Trophoblast cell (in vitro differentiated cells and primary cell): ENCODE measurements at regions not wholly inside any gene's neighbourhood (a gene's known extent, or its start where the extent isn't known, plus 50 kb on each side); places are given as distances from the start of the nearest gene placed in this dataset.

Experiments used
- DNase-seq, 2 donors: peaks; one replicate each; pipeline ENCODE4 v3.0.0-alpha.2; 2016
- H2AFZ ChIP-seq: 2 replicates; pipeline ENCODE4 v1.6.1; 2013; ENCODE audit warnings: low read length, moderate library complexity, mild to moderate bottlenecking; ENCODE audit not compliant: insufficient read depth, poor library complexity
- H2AK5ac ChIP-seq: 2 replicates; pipeline ENCODE4 v1.6.1; 2013; ENCODE audit warnings: mild to moderate bottlenecking, low read length
- H2BK120ac ChIP-seq: 2 replicates; pipeline ENCODE4 v1.6.1; 2013; ENCODE audit warnings: low read length, mild to moderate bottlenecking, moderate library complexity; ENCODE audit not compliant: insufficient read depth, poor library complexity
- H2BK12ac ChIP-seq: 2 replicates; pipeline ENCODE4 v1.6.1; 2013; ENCODE audit warnings: mild to moderate bottlenecking, low read length, moderate library complexity
- H2BK5ac ChIP-seq: 2 replicates; pipeline ENCODE4 v1.6.1; 2013; ENCODE audit warnings: low read length, low read depth, moderate library complexity, mild to moderate bottlenecking; ENCODE audit not compliant: poor library complexity
- H3K14ac ChIP-seq: 2 replicates; pipeline ENCODE4 v1.6.1; 2013; ENCODE audit warnings: mild to moderate bottlenecking, low read length
- H3K18ac ChIP-seq: 2 replicates; pipeline ENCODE4 v1.6.1; 2013; ENCODE audit warnings: mild to moderate bottlenecking, low read length
- H3K23ac ChIP-seq: 2 replicates; pipeline ENCODE4 v1.6.1; 2013; ENCODE audit warnings: low read length
- H3K27ac ChIP-seq: 2 replicates; pipeline ENCODE4 v1.5.1; 2013; ENCODE audit warnings: low read depth, mild to moderate bottlenecking, inconsistent platforms, low read length, moderate library complexity
- H3K27me3 ChIP-seq: 2 replicates; pipeline ENCODE4 v1.6.1; 2013; ENCODE audit warnings: inconsistent platforms, mild to moderate bottlenecking, low read length, moderate library complexity; ENCODE audit not compliant: insufficient read depth
- H3K36me3 ChIP-seq, 2 experiments: 1 replicate in 1 of 2; 2 replicates in 1 of 2; pipeline ENCODE4 v1.6.1; 2013; ENCODE audit warnings: low read length in 2 of 2, mild to moderate bottlenecking in 2 of 2, moderate library complexity in 1 of 2; ENCODE audit not compliant: insufficient read depth in 2 of 2, control insufficient read depth in 1 of 2
- H3K4ac ChIP-seq: 2 replicates; pipeline ENCODE4 v1.6.1; 2013; ENCODE audit warnings: low read depth, mild to moderate bottlenecking, low read length, moderate library complexity
- H3K4me1 ChIP-seq, 2 experiments: 1 replicate in 1 of 2; 2 replicates in 1 of 2; pipeline ENCODE4 v1.6.1; 2013; ENCODE audit warnings: low read length in 2 of 2, mild to moderate bottlenecking in 2 of 2, moderate library complexity in 1 of 2; ENCODE audit not compliant: insufficient read depth in 2 of 2, control insufficient read depth in 1 of 2
- H3K4me2 ChIP-seq: 2 replicates; pipeline ENCODE4 v1.6.1; 2013; ENCODE audit warnings: inconsistent platforms, mild to moderate bottlenecking, low read length, moderate library complexity
- H3K4me3 ChIP-seq: 2 replicates; pipeline ENCODE4 v1.5.1; 2013; ENCODE audit warnings: mild to moderate bottlenecking, low read depth, low read length, inconsistent platforms
- H3K79me1 ChIP-seq: one replicate; pipeline ENCODE4 v1.6.1; 2013; ENCODE audit warnings: low read length
- H3K79me2 ChIP-seq: 2 replicates; pipeline ENCODE4 v1.6.1; 2013; ENCODE audit warnings: low read length, mild to moderate bottlenecking; ENCODE audit not compliant: control insufficient read depth, insufficient read depth, poor library complexity
- H3K9ac ChIP-seq: 2 replicates; pipeline ENCODE4 v1.6.1; 2013; ENCODE audit warnings: mild to moderate bottlenecking, low read length
- H3K9me3 ChIP-seq: 2 replicates; pipeline ENCODE4 v1.6.1; 2013; ENCODE audit warnings: low read depth, mild to moderate bottlenecking, control low read depth, inconsistent platforms, low read length; ENCODE audit not compliant: insufficient read depth
- H4K12ac ChIP-seq: 2 replicates; pipeline ENCODE4 v1.6.1; 2013; ENCODE audit warnings: low read depth, mild to moderate bottlenecking, low read length, moderate library complexity
- H4K8ac ChIP-seq: 2 replicates; pipeline ENCODE4 v1.6.1; 2013; ENCODE audit warnings: low read depth, mild to moderate bottlenecking, low read length, moderate library complexity
- H4K91ac ChIP-seq: one replicate; pipeline ENCODE4 v1.6.1; 2013; ENCODE audit warnings: low read depth, mild to moderate bottlenecking, low read length, moderate library complexity
- WGBS: extraction: QIAGEN DNeasy Blood & Tissue Kit; methylation state at CpG from one replicate; pipeline ENCODE4 v1.1.7; 2013; ENCODE audit warnings: missing lambda C conversion rate; ENCODE audit not compliant: insufficient read length, insufficient coverage; ENCODE audit errors: extremely low coverage; 5-methylcytosine and 5-hydroxymethylcytosine counted together

DNA sequence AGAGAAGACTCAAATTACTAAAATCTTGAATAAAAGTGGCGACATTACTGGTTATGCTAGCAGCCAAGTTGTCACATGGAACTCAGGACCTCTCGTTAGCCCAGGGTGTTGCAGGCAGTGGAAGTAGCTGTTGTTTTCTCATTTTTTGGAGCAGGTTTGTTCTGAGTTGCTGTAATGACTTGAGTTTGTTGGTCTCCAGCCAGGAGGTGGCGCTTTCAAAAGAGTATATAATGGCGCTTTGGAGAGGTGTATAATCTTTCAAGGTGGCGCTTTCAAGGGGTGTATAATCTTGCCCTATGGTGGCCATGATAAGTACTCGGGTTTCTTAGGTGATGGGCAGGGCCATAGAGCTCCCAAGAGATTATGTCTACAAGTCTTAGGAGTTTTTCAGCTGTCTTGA, 632.7 kb downstream of the NTRK3 start:
- Histone ChIP-seq H3K36me3 (no peaks in the 10 kb centered on the region), H3K9me3 (no peaks in the 10 kb centered on the region), H3K4ac (no peak overlapping the region), H3K18ac (no peak overlapping the region), H3K4me2 (no peak overlapping the region), H2BK120ac (no peak overlapping the region), H4K91ac (no peak overlapping the region), H2BK12ac (no peak overlapping the region), H3K4me1 (no peaks in the 10 kb centered on the region), H3K27me3 (no peaks in the 10 kb centered on the region), H2BK5ac (no peak overlapping the region), H3K23ac (no peak overlapping the region), H4K8ac (no peak overlapping the region), H3K27ac (no peak overlapping the region), H3K79me2 (no peaks in the 10 kb centered on the region), H3K79me1 (no peaks in the 10 kb centered on the region), H3K4me3 (no peak overlapping the region), H2AFZ (no peak overlapping the region), H4K12ac (no peak overlapping the region), H3K14ac (no peak overlapping the region), H3K9ac (no peak overlapping the region), H2AK5ac (no peak overlapping the region)
- peak in 1 of 2 donors; percentile 36 for DNase-seq
- WGBS, result no CpG with 5 or more reads among the region's 6 CpGs

DNA sequence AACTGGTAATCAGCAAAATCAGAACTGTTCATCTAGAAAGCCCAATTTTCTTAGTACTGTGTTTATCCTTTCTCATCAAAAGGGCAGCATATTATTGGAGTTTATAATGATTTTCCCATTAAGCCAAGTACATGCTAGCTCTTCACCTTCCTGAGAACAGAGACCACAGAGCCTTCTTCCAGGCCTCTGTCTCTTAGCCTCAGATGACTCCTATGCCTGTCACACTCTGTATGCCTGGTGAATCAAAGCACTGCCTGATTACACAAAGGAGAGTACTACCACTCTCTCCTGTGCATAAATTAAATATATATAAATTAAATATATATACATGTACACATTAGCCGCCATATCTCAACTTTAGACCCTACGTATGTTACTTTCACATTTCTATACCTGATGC, 636.1 kb downstream of the NTRK3 start:
- Histone ChIP-seq H4K8ac (no peak overlapping the region), H2AFZ (no peak overlapping the region), H3K27ac (no peak overlapping the region), H3K23ac (no peak overlapping the region), H3K36me3 (no peaks in the 10 kb centered on the region), H3K4me2 (no peak overlapping the region), H2BK12ac (no peak overlapping the region), H3K18ac (no peak overlapping the region), H2BK5ac (no peak overlapping the region), H3K4me1 (no peaks in the 10 kb centered on the region), H3K79me1 (no peaks in the 10 kb centered on the region), H2BK120ac (no peak overlapping the region), H2AK5ac (no peak overlapping the region), H3K79me2 (no peaks in the 10 kb centered on the region), H3K14ac (no peak overlapping the region), H3K4me3 (no peak overlapping the region), H3K9ac (no peak overlapping the region), H3K4ac (no peak overlapping the region), H4K12ac (no peak overlapping the region), H3K9me3 (no peaks in the 10 kb centered on the region), H3K27me3 (no peaks in the 10 kb centered on the region), H4K91ac (no peak overlapping the region)
- DNase-seq, result no peak
- WGBS, result no CpG with 5 or more reads among the region's 2 CpGs

DNA sequence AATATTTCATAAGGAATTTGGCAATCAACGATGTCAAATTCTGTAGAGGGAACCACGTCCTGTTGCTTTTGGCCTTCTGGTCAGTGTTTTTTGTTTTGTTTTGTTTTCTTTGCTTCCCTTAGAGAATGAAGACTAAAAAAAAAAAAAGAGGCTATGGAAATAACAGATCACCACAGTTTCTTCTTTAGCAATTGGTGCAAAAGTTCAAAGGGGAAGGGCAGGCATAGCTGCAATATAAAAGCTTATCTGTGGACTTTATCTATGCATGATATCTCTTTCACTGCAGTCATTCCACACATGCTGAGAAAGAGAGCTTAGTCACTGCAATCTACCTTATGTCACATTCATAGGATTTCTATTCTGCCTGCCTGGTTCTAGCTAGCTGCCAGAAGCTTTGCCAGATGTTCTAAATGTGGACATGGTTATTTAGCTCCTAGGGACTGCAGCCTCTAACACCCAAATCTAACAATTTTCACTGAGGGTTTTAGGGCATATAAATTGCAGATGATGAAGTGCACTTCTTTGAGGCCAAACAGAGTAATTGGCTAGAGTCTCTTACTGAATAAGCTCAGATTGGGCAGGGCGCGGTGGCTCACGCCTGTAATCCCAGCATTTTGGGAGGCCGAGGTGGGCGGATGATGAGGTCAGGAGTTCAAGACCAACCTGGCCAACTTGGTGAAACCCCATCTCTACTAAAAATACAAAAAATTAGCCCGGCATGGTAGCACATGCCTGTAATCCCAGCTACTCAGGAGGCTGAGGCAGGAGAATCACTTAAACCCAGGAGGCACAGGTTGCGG, 637.2 kb downstream of the NTRK3 start:
- no CpG with 5 or more reads among the region's 9 CpGs for WGBS

DNA sequence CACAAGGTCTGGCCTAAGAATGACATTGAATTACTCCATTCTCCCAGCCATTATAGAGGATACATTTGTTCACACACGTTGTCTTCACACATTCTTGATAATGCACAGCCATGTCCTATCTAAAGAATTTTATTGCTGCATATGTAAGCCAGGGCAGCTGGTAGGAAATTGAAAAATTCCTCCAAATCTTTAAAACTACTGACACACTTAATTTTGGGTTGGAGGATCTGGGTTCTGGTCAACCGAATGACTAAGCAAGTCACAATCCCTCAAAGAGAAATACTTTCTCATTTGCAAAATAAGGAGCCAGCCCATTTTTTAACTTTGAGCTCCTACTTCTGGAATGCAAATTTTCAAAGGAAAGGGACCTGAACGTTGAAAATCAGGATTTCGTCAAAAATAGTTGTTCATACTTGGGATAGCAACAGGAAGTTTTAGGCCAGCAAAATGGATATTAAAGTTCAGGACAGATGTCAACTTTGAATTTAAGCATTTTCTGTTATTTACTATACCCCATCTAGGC, 638.3 kb downstream of the NTRK3 start:
- H3K18ac ChIP-seq, result no peak overlapping the region
- H3K79me2 ChIP-seq, result no peaks in the 10 kb centered on the region
- no peaks in the 10 kb centered on the region for H3K36me3 ChIP-seq
- H3K79me1 ChIP-seq, result no peaks in the 10 kb centered on the region
- H2AK5ac ChIP-seq, result no peak overlapping the region
- no peak overlapping the region for H2BK12ac ChIP-seq
- no peak overlapping the region for H2BK5ac ChIP-seq
- H2BK120ac ChIP-seq, result no peak overlapping the region
- H3K4me3 ChIP-seq, result no peak overlapping the region
- H3K27ac ChIP-seq, result no peak overlapping the region
- H4K8ac ChIP-seq, result no peak overlapping the region
- H2AFZ ChIP-seq, result no peak overlapping the region
- WGBS, result no CpG with 5 or more reads among the region's 4 CpGs
- H4K91ac ChIP-seq, result no peak overlapping the region
- DNase-seq, result peak in 1 of 2 donors; percentile 55
- no peak overlapping the region for H3K14ac ChIP-seq
- H4K12ac ChIP-seq, result no peak overlapping the region
- no peak overlapping the region for H3K23ac ChIP-seq
- no peak overlapping the region for H3K4ac ChIP-seq
- no peaks in the 10 kb centered on the region for H3K9me3 ChIP-seq
- H3K4me2 ChIP-seq, result no peak overlapping the region
- no peaks in the 10 kb centered on the region for H3K4me1 ChIP-seq
- H3K27me3 ChIP-seq, result no peaks in the 10 kb centered on the region
- H3K9ac ChIP-seq, result no peak overlapping the region

More for the DNA sequence above, 637.2 kb downstream of the NTRK3 start:
- H4K91ac ChIP-seq, result no peak overlapping the region
- H3K36me3 ChIP-seq, result no peaks in the 10 kb centered on the region
- H3K9me3 ChIP-seq, result no peaks in the 10 kb centered on the region
- H3K14ac ChIP-seq, result no peak overlapping the region
- H2AFZ ChIP-seq, result no peak overlapping the region
- H3K79me1 ChIP-seq, result no peaks in the 10 kb centered on the region
- no peaks in the 10 kb centered on the region for H3K4me1 ChIP-seq
- H3K18ac ChIP-seq, result no peak overlapping the region
- no peaks in the 10 kb centered on the region for H3K27me3 ChIP-seq
- no peak overlapping the region for H2BK5ac ChIP-seq
- peak overlapping the region; percentile 34 for H3K4me2 ChIP-seq
- no peak overlapping the region for H2BK120ac ChIP-seq
- no peak overlapping the region for H2AK5ac ChIP-seq
- no peak overlapping the region for H3K4ac ChIP-seq
- DNase-seq, result peak; percentile 33 to 80
- no peak overlapping the region for H2BK12ac ChIP-seq
- H3K23ac ChIP-seq, result no peak overlapping the region
- no peak overlapping the region for H3K9ac ChIP-seq
- no peak overlapping the region for H3K27ac ChIP-seq
- no peak overlapping the region for H4K8ac ChIP-seq
- H4K12ac ChIP-seq, result no peak overlapping the region
- no peaks in the 10 kb centered on the region for H3K79me2 ChIP-seq
- no peak overlapping the region for H3K4me3 ChIP-seq
